HCT116 (cell line): ENCODE measurements at regions not wholly inside any gene's neighbourhood (a gene's known extent, or its start where the extent isn't known, plus 50 kb on each side); places are given as distances from the start of the nearest gene placed in this dataset.

Experiments used
- ATAC-seq: fragments of 200-7000 bp; cut with Tn5 transposase; 2 replicates; pipeline ENCODE4 v1.9.1; 2020; ENCODE audit warnings: mild to moderate bottlenecking, moderate library complexity
- BruUV-seq: library from RNA; stranded (reverse); fragments of 400-500 nt; replicated peaks from 2 replicates; lab custom pipeline; 2021; lab: Mats Ljungman, UMichigan
- CTCF ChIA-PET: fragments of 300-600 bp; sonication (Branson Sonifier 250); formaldehyde crosslinking; loops from one replicate; lab custom pipeline; 2021; ENCODE audit warnings: antibody characterized with exemption; lab: Charles Lee
- POLR2A ChIA-PET: fragments of 300-600, 350-600 bp; sonication (Branson Sonifier 250); formaldehyde crosslinking; loops from one replicate; lab custom pipeline; 2021; ENCODE audit warnings: antibody characterized with exemption; lab: Charles Lee
- RAD21 ChIA-PET, 2 experiments: fragments of 300-600 bp; sonication (Branson Sonifier 250); formaldehyde crosslinking; loops; one replicate each; lab custom pipeline; 2023; ENCODE audit warnings: low total read pairs in 2 of 2; ENCODE audit not compliant: uncharacterized antibody in 2 of 2, unreplicated experiment in 2 of 2, low non-redundant PET in 1 of 2; lab: Charles Lee
- DNase-seq: peaks from one replicate; pipeline ENCODE4 v3.0.0-alpha.2; 2010; ENCODE audit warnings: low read depth, low spot score
- H2AFZ ChIP-seq: fragments of 200-600 bp; shearing (Covaris generic), sonication (generic); 2 replicates; pipeline ENCODE4 v1.6.1; 2017; ENCODE audit warnings: low read depth, mixed run types, mixed read lengths, antibody characterized with exemption, low read length; ENCODE audit not compliant: poor library complexity, severe bottlenecking
- H3K27ac ChIP-seq: 2 replicates; pipeline ENCODE4 v1.5.1; 2012; ENCODE audit warnings: low read depth, low read length
- H3K27me3 ChIP-seq: fragments of 200-600 bp; sonication (generic); 2 replicates; pipeline ENCODE4 v1.6.1; 2016; ENCODE audit warnings: mixed run types, low read length, mixed read lengths; ENCODE audit not compliant: insufficient read depth
- H3K36me3 ChIP-seq, 2 experiments: fragments of 200-500 bp in 1 of 2; fragments of 200-600 bp in 1 of 2; sonication (Bioruptor generic) in 1 of 2; sonication (generic) in 1 of 2; 2 replicates each; pipeline versions ENCODE4 v1.5.1 to v1.6.1; 2014 to 2016; ENCODE audit warnings: low read length in 2 of 2, inconsistent platforms in 1 of 2, mixed read lengths in 1 of 2, mixed run types in 1 of 2; ENCODE audit not compliant: insufficient read depth in 2 of 2, control insufficient read depth in 1 of 2
- H3K4me1 ChIP-seq, 2 experiments: fragments of 200-600 bp in 1 of 2; sonication (generic) in 1 of 2; 2 replicates each; pipeline versions ENCODE4 v1.5.1 to v1.6.1; 2012 to 2017; ENCODE audit warnings: low read length in 2 of 2, inconsistent platforms in 1 of 2, mild to moderate bottlenecking in 1 of 2, mixed read lengths in 1 of 2, mixed run types in 1 of 2, moderate library complexity in 1 of 2; ENCODE audit not compliant: insufficient read depth in 2 of 2, control insufficient read depth in 1 of 2
- H3K4me2 ChIP-seq: fragments of 200-600 bp; sonication (generic); 2 replicates; pipeline ENCODE4 v1.6.1; 2017; ENCODE audit warnings: mixed run types, low read length, mixed read lengths
- H3K4me3 ChIP-seq, 2 experiments: fragments of 200-600 bp in 1 of 2; sonication (generic) in 1 of 2; replicated peaks in 1 of 2; 2 replicates each; pipeline ENCODE4 v1.5.1; 2011 to 2016; ENCODE audit warnings: low read length in 2 of 2, control low read depth in 1 of 2, low read depth in 1 of 2, mild to moderate bottlenecking in 1 of 2, mixed read lengths in 1 of 2, mixed run types in 1 of 2
- H3K79me2 ChIP-seq: fragments of 200-600 bp; sonication (generic); 2 replicates; pipeline ENCODE4 v1.6.1; 2017; ENCODE audit warnings: mild to moderate bottlenecking, mixed run types, low read length, moderate library complexity, mixed read lengths; ENCODE audit not compliant: insufficient read depth
- H3K9ac ChIP-seq: fragments of 200-600 bp; sonication (generic); 2 replicates; pipeline ENCODE4 v1.6.1; 2016; ENCODE audit warnings: low read length, mixed read lengths
- H3K9me2 ChIP-seq: fragments of 200-600 bp; sonication (generic), shearing (Covaris generic); 2 replicates; pipeline ENCODE4 v1.6.1; 2017; ENCODE audit warnings: mixed run types, mild to moderate bottlenecking, moderate library complexity; ENCODE audit not compliant: insufficient read depth
- H3K9me3 ChIP-seq, 2 experiments: fragments of 200-500 bp in 1 of 2; fragments of 200-600 bp in 1 of 2; sonication (Bioruptor generic) in 1 of 2; sonication (generic) in 1 of 2; 2 replicates each; pipeline ENCODE4 v1.6.1; 2014 to 2017; ENCODE audit warnings: low read length in 2 of 2, mixed read lengths in 2 of 2, inconsistent platforms in 1 of 2, low read depth in 1 of 2, mild to moderate bottlenecking in 1 of 2, mixed run types in 1 of 2, moderate library complexity in 1 of 2; ENCODE audit not compliant: control insufficient read depth in 1 of 2, insufficient read depth in 1 of 2
- H4K20me1 ChIP-seq: fragments of 200-600 bp; sonication (generic), shearing (Covaris generic); 2 replicates; pipeline ENCODE4 v1.6.1; 2017; ENCODE audit warnings: mixed run types, mild to moderate bottlenecking, moderate library complexity; ENCODE audit not compliant: insufficient read depth
- ATF3 ChIP-seq: IDR thresholded peaks from 2 replicates; pipeline ENCODE4 v1.6.1; 2012
- CBX3 ChIP-seq: IDR thresholded peaks from 2 replicates; pipeline ENCODE4 v1.6.1; 2012; ENCODE audit warnings: low read depth
- CEBPB ChIP-seq: IDR thresholded peaks from 2 replicates; pipeline ENCODE4 v1.6.1; 2012; ENCODE audit warnings: low read depth
- ELF1 ChIP-seq: IDR thresholded peaks from 2 replicates; pipeline ENCODE4 v1.6.1; 2012; ENCODE audit warnings: low read depth, borderline replicate concordance
- EZH2 ChIP-seq: fragments of 200-600 bp; sonication (generic); IDR thresholded peaks from 2 replicates; pipeline ENCODE4 v1.6.1; 2017; ENCODE audit warnings: antibody characterized with exemption, mixed run types
- EZH2phosphoT487 ChIP-seq: fragments of 200-600 bp; IDR thresholded peaks from 2 replicates; pipeline ENCODE4 v1.6.1; 2018; ENCODE audit warnings: antibody characterized with exemption, borderline replicate concordance
- FOSL1 ChIP-seq: IDR thresholded peaks from 2 replicates; pipeline ENCODE4 v1.6.1; 2012; ENCODE audit warnings: low read depth
- JUND ChIP-seq: IDR thresholded peaks from 2 replicates; pipeline ENCODE4 v1.6.1; 2012
- POLR2A ChIP-seq: IDR thresholded peaks from 2 replicates; pipeline ENCODE4 v1.7.0; 2011; ENCODE audit warnings: borderline replicate concordance; ENCODE audit not compliant: insufficient read depth, insufficient read length; ENCODE audit errors: extremely low read depth
- POLR2AphosphoS5 ChIP-seq: IDR thresholded peaks from 2 replicates; pipeline ENCODE4 v1.6.1; 2011; ENCODE audit warnings: mild to moderate bottlenecking, low read depth, low read length, moderate library complexity
- RAD21 ChIP-seq: IDR thresholded peaks from 2 replicates; pipeline ENCODE4 v1.6.1; 2012; ENCODE audit warnings: low read depth, mild to moderate bottlenecking
- REST ChIP-seq: IDR thresholded peaks from 2 replicates; pipeline ENCODE4 v1.6.1; 2012; ENCODE audit warnings: low read depth
- SP1 ChIP-seq: IDR thresholded peaks from 2 replicates; pipeline ENCODE4 v1.6.1; 2012; ENCODE audit warnings: low read depth
- YY1 ChIP-seq: IDR thresholded peaks from 2 replicates; pipeline ENCODE4 v1.6.1; 2011; ENCODE audit warnings: low read length, low read depth, moderate library complexity, mild to moderate bottlenecking; ENCODE audit not compliant: insufficient replicate concordance; ENCODE audit errors: extremely low read depth
- ZBTB33 ChIP-seq: IDR thresholded peaks from 2 replicates; pipeline ENCODE4 v1.6.1; 2011; ENCODE audit warnings: mild to moderate bottlenecking, low read length, moderate library complexity; ENCODE audit not compliant: insufficient replicate concordance; ENCODE audit errors: extremely low read depth
- ZFX ChIP-seq: fragments of 450-650 bp; IDR thresholded peaks from 2 replicates; pipeline ENCODE4 v1.6.1; 2017
- ZNF274 ChIP-seq: fragments of 200-500 bp; sonication (Bioruptor generic); IDR thresholded peaks from 2 replicates; pipeline ENCODE4 v1.6.1; 2014; ENCODE audit warnings: mild to moderate bottlenecking, low read depth, low read length, inconsistent platforms
- intact Hi-C: fragments of 100-400 bp; cut with micrococcal nuclease; formaldehyde crosslinking; loops from 2 replicates; pipeline ENCODE4 v1.10.0; 2022

DNA sequence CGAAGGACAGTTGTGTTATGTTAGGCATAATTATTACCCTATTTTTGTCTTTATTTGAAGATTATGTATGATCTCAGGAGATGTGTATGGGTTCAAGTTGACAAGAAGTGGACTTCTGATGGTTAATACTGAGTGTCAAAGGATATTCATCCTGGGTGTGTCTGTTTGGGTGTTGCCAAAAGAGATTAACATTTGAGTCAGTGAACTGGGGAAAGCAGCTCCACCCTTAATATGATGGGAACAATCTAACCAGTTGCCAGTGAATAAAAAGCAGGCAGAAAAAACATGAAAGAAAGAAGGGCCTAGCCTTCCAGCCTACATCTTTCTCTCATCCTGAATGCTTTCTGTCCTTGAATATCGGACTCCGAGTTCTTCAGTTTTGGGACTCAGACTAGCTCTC, 332.6 kb downstream of the DTHD1 start:
- intact Hi-C loops: no loop called here
- BruUV-seq: no TSS peak
- H3K27me3 ChIP-seq: no peaks in the 10 kb centered on the region
- no peaks in the 10 kb centered on the region for H3K79me2 ChIP-seq
- no peak overlapping the region for H2AFZ ChIP-seq
- RAD21 ChIA-PET: no interaction called here
- H3K9me2 ChIP-seq: no peaks in the 10 kb centered on the region
- no peak for TF ChIP-seq POLR2A
- no peak for TF ChIP-seq ZNF274
- no peak for TF ChIP-seq RAD21
- no peak for TF ChIP-seq YY1
- no peak for TF ChIP-seq POLR2AphosphoS5
- no peak for TF ChIP-seq SP1
- no peak for TF ChIP-seq EZH2
- no peak for TF ChIP-seq CEBPB
- no peak for TF ChIP-seq CBX3
- TF ChIP-seq ATF3: no peak
- TF ChIP-seq JUND: no peak
- TF ChIP-seq ZFX: no peak
- TF ChIP-seq, all 23 proteins: peak for 0
- Histone ChIP-seq H3K4me3 (no peak overlapping the region), H3K9ac (no peak overlapping the region), H3K4me2 (no peak overlapping the region), H3K4me1 (no peaks in the 10 kb centered on the region), H3K9me3 (no peaks in the 10 kb centered on the region), H3K36me3 (no peaks in the 10 kb centered on the region), H4K20me1 (no peaks in the 10 kb centered on the region), H3K27ac (no peak overlapping the region)
- ATAC-seq (no peak), DNase-seq (no peak)
- CTCF ChIA-PET: no interaction called here
- POLR2A ChIA-PET: no interaction called here

DNA sequence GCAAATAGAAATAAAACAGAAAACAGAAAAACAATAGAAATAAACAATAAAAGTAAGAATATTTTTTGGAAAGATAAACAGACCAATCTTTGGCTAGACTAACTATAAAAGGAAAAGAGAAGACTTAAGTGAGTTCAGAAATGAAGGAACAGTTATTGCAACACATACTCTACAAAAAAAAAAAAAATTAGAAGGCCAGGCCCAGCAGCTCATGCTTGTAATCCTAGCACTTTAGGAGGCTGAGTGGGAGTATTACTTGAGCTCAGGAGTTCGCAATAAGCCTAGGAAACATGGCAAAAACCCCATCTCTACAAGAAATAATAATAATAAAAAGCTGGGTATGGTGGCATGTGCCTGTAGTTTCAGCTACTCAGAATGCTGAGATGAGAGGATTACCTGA, 336.7 kb downstream of the DTHD1 start:
- Histone ChIP-seq H2AFZ (no peak overlapping the region), H4K20me1 (no peaks in the 10 kb centered on the region), H3K9ac (no peak overlapping the region), H3K9me2 (no peaks in the 10 kb centered on the region), H3K27me3 (no peaks in the 10 kb centered on the region), H3K27ac (no peak overlapping the region), H3K9me3 (no peaks in the 10 kb centered on the region), H3K79me2 (no peaks in the 10 kb centered on the region), H3K4me1 (no peaks in the 10 kb centered on the region), H3K36me3 (no peaks in the 10 kb centered on the region), H3K4me2 (no peak overlapping the region), H3K4me3 (no peak overlapping the region)
- no peak for ATAC-seq
- no TSS peak for BruUV-seq
- no peak for DNase-seq
- ChIA-PET CTCF (no interaction called here), RAD21 (no interaction called here), POLR2A (no interaction called here)
- intact Hi-C loops: no loop called here
- TF ChIP-seq FOSL1 (no peak), ELF1 (no peak), REST (no peak), ATF3 (no peak), JUND (no peak), EZH2phosphoT487 (no peak), ZBTB33 (no peak), YY1 (no peak), SP1 (no peak)
